GM19043 (cell line): ENCODE measurements at regions not wholly inside any gene's neighbourhood (a gene's known extent, or its start where the extent isn't known, plus 50 kb on each side); places are given as distances from the start of the nearest gene placed in this dataset.

Source experiments
- ATAC-seq: cut with Tn5 transposase; IDR thresholded peaks from one replicate; pipeline ENCODE4 v1.9.1; 2021; ENCODE audit warnings: low read depth; ENCODE audit not compliant: unreplicated experiment

DNA sequence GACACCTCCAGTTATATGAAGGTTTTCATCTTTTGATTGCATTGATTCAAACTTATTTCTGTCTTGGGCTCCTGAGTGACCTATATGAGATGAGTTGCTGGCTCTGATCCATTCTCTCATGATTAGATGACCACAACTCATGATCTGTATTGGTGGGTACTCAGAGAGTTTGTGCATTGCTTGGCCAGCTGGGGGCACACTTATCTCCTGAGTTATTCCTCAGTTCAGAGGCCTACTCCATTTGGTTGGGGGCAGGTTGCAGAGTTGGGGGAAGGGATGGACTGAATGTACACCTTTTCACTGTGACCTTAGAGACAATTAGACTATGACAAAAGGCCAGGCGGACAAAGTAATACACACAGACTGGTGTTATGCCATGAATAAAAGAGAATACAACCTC is 166.2 kb upstream of the SEMA6D start:
- no peak for ATAC-seq

DNA sequence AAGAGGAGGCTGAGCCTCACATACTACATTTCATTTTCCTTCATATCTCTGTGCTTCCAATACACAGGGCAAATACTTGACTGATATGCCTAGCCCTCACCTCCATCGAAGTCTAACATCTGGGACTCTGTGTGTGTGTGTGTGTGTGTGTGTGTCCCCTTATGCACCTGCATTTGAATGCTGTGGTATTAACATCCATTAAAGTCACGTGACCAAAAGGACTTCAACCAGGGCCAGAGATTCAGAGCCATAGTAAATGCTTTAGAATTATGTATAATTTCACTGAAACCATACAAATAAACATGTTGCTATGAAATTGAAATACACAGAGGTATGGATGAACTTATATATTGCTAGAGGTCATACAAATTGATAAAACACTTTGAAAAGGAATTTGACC is 165.8 kb upstream of the SEMA6D start:
- ATAC-seq = no peak

DNA sequence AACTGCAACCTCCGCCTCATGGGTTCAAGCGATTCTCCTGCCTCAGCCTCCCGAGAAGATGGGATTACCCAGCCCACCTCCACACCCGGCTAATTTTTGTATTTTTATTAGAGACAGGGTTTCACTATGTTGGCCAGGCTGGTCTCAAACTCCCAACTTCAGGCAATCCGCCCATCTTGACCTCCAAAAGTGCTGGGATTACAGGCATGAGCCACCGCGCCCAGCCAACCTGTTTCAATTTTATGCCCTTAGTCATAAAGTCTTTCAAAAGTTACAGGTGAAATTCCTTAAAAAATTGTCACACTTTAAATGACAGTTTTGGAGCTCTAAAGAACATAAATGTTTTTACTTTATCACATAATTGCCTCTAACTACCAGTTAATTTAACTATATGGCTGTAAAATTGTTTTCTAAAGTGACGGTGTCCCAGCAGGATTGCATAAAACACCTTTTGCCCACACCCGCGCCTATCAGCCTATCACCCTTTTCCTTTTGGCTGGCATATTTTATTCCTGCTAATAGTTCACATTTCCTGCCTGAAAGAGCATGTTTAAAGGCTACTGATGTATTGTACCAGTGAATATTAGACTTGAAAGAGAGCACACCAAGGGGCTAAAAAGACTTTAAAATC is 164.2 kb upstream of the SEMA6D start:
- no peak for ATAC-seq

DNA sequence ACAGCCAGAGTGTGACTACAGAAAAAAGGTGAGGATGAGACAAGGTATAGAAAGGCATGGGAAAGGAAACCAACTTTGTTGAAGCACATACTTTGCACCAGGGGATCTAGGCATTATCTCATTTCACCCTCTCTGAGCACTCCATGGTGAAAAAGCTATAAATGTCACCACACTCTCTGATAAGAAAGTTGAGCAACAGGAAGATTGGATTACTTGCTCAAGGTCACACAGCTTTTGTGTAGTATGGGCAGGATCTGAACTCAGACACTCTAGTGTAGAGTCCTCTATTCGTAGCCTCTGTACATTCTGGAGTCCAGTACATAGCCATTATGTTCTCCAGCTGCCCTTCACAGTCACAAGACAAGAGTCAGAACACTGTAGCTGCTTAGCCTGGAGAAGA is 163.4 kb upstream of the SEMA6D start:
- ATAC-seq = no peak

DNA sequence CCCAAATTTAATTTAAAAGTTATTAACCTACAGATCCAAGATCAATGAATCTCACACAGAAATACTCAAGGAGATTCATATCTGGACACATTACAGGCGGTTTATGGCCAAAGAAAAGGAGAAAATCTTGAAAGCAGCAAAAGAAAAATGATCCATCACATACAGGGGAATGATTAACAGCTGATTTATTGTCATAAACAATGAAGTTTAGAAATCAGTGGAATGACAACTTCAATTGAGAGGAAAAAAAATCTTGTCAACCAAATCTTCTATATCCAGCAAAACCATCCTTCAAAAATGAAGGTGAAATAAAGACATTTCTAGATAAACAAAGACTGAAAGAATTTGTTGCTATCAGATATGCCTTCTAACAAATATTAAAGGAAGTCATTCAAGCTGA is 156.2 kb upstream of the SEMA6D start:
- ATAC-seq = no peak

DNA sequence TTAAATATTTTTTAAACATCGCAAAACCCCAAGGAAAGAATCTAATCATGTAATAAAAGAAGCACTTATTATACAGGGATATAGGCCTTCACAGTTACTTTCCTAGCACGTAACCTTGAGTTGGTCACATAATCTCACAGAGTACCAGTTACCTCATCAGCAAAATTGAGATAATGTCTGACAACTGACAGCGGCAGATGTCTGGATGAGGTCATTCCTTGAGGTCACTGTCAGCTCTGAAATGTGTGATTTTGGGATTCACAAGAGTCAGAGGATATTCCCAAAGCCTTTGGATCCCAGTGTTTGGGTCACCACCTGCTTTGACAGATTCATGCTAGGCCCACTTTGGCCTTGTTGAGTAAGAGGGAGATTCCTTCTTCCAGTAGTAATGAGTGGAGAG is 151.4 kb upstream of the SEMA6D start:
- no peak for ATAC-seq

DNA sequence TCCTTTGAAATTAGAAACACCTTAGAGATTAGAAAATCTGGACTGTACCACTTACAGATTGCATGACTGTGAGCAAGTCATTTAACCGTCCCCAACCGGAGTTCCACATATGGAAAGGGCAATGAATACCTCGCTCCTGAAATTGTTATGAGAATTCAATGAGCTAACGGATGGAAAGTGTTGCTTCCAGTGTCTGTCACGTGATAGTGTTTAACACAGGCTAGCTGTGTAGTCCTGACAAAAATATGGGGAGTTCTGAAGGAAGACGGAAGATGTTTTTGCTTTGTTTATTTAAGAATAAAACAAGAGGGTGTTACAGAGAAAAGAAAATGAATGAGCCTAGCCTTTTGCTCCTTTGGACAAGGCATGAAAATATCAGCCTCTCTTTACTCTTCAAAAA is 150.7 kb upstream of the SEMA6D start:
- no peak for ATAC-seq

DNA sequence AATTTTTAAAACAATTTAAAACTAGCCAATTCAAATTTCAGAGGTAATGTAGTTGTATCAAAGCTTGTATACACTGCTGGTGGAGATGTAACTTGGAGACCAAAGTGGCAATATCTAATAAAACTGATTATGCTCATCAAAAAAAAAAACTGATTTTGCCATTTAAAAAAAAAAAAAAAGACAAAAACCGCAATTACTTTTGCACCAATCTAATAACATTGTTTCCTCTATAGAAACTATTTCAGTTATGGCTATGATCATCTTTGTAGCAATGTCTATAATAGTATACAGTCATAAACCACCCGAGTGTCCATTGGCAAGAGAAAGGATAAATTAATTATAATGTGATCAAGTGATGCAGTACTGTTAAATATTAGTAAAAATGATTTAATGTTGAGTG is 149.3 kb upstream of the SEMA6D start:
- no peak for ATAC-seq

DNA sequence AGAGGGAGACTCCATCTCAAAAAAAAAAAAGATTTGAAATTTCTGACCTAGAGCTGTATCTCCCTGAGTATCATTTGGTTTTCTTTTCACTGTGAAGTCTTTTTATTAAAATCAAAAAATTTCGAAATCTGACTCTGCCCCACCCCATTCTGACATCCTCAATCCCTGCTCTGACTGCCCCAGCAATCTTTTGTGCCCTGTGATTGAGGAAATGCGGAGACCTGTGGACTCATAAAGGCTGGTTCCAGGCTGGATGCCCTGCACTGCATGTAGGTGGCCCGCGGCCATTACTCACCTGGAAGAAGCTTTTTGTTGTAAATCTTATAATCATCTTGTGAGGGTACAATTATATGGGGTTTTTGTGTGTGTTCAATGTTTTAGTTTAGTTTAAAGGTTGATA is 147.3 kb upstream of the SEMA6D start:
- ATAC-seq = no peak

DNA sequence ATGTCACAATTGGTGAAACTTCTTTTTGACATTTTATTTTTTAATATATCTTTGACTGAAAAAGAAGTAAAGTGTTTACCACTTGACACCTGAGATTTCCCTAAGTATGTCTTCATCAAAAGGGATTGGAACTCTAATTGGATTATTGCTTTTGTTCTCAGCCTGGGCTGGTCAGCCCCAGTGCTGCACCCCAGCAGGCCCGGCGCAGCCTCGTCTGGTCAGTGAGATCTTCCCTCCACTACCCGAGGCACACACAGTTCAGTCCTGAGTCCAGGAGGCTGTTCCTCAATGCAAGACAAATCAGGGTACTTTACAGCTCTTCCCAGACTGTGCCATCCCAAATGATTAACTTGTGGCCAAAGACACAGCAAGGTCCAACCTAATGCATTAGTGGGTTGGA is 146.9 kb upstream of the SEMA6D start:
- no peak for ATAC-seq

DNA sequence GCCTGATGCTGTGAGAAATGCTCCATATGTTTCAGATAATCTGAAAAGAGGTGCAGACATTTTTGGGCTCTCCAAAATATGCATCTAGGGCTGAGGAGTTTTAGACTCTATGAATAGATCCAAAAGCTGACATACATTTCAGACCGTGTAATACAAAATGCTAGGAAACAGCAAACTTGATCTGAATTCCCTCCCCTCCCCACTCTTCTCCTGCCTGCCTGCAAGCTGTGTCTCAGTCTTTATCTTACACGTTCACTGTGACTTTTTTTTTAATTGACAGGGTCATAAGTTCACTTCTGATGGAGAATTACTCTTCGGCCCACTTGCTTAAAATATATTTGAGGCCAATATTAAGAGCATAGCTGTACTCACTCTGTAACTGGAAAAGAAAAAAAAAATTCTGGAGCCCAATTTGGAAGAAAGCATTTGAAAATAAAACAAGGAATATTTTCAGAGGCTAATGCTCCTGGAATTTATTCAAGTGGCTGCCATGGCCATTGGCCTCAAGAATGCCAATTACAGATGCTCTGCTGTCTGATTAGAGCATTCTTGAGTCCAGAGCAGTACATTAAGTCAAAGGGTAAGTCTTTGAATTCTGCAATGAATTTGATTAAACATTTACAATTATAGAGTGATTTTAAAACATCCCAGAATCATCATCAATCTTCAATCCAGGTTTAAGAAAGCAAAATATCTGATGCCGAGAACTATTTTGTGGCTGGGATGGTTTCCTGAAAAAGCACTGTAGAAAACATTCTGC is 146.2 kb upstream of the SEMA6D start:
- no peak for ATAC-seq

DNA sequence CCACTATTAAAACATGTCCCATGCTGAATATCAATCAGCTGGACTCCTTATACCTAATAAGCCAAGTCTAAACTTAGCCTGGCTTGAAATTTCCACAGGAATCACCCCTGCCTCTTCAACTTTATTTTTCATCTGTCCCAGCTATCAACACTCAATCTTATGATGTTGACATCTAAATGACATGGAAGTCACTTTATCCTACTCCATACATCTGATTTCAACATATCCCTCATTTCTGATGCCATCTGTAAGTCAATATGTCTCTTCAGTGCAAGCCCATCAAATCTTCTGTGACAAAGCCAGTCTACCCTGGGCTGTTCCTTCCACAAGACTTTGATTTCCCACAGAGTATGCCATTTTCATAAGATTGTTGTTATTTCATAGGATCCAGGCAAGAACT is 143.6 kb upstream of the SEMA6D start:
- ATAC-seq = no peak

DNA sequence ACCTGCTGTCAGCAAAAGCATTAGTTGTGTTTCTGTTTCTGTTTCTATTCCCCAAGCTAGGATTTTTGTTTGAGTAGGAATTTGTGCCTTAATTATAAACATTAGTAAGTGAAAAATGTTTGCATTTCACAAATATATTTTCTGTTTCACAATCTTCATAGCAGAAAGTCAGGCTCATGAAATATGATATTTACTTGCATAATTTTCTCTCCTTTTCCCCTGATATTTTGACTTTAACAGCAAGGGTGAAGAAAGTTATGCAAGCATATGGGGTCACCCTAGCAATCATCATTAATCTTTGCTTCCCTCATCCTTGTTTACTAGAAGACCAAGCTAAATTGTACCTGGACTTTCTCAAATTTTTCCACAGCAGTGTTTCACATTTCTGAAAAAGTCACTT is 140.3 kb upstream of the SEMA6D start:
- no peak for ATAC-seq

DNA sequence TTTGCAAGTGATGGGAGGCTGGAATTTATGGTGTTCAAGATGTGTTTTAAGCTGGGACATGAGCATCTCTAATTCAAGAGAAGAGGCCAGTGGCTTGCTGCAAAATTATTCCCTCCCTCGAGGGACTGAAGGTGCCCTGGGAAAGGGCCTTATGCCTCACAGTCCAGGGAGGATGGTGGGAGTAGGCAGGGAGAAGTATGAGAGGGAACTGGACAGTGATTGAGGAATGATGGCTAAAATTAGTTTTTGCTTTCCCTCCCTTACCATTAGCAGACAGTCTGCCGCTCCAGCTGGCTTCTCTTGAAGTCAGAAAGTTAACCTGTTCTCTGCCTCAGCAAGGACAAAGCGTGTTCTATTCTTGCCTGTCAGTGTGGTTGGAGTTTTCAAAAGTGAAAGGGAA is 139.8 kb upstream of the SEMA6D start:
- no peak for ATAC-seq

DNA sequence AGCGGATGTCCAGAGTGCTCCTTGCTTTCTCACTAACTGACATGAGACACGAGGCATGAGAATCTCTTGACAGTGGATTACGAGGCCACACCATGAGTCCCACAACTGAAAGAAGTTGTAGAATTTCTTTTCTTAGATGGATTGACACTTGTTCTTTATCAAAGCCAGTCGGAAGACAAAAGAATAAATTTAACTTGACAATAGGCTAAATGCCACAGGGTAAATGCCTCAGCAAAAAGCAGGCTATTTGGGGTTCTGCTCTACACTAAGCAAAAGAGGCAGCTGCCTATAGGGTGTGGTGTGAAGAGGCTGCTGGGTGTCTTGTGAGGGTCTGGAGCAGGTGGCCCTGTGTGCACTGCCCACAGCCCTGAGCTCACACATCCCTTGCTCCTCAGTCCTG is 135.1 kb upstream of the SEMA6D start:
- ATAC-seq = no peak

DNA sequence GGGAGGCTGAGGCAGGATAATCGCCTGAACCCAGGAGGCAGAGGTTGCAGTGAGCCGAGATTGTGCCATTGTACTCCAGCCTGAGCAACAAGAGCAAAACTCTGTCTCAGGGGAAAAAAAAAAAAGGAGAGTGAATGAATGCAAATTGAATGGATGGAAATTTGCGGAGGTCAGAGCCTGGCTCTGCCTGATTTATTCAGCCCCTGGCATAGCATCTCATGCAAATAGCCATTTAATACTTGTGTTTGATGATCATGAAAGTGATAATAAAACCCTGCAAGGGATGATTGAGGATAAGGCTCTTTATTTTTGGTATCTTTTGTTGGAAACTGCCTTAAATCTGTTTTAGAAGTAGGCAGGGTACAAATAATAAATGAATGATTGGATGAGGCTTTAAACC is 133.0 kb upstream of the SEMA6D start:
- no peak for ATAC-seq

DNA sequence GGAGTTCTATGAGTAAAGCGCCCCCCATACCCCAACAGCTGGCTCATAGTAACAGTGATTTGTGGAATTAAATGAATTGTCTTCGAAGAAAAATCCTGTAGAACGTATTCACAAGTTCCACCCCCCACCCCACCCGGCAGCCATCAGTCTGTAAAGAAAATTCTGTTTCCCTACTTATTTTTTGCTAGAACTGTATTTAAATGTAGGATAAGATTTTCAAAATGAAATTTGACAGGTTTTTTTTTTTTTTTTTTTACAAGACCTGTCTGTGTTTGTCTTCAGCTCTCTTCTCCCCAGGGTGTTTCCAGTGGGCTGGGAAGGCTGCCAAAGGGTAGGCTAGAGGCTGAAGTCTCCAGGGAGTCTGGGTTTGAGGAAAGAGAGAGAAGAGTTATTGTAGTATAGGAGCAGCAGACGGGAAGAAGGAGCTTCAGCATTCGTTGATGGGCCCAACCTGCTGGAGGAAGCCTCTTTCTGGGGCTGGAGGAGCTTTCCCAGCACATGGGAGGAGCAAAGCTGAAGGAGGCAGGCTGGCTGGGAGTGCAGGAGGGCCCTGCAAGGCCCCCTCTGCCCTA is 130.6 kb upstream of the SEMA6D start:
- ATAC-seq = no peak

DNA sequence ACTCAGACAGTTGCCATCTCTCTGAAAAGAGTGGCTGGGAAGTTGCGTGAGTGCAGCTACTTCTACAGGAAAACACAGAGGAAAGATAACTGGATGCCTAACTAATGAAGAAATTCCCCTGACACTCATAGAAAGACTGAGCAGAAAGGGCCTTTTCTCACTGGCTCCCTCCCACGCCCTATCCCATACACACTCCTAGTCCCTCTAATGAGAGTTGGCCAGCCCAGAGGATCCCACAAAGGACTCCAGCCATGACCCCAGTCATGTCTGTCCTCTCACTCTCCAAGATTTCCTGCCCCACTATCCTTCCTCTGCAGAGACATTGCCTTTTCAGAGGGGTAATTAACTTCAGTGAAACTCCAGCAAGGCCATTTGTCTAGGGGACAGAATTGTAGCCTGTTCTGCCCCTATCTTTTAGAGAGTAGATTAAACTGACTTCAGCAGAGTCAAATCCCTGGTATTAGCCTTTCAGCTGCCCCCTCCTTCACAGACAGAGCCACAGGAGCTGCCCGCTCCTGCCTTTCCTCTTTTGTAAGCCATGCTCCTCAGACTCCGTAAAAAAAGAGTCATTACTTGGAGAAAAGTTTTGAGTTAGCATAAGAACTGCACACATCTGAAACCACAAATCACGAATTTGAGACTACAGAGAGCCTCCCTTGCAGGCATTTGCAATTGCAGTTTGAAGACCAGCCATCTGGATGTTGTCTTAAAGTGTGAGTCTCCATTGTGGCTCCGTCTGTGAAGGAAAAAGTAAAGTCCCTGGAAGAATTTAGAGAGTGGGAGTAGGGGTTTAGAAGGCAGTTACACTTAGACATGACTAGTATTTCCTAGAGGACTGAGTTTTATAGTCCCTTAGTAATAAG is 129.1 kb upstream of the SEMA6D start:
- ATAC-seq = no peak

DNA sequence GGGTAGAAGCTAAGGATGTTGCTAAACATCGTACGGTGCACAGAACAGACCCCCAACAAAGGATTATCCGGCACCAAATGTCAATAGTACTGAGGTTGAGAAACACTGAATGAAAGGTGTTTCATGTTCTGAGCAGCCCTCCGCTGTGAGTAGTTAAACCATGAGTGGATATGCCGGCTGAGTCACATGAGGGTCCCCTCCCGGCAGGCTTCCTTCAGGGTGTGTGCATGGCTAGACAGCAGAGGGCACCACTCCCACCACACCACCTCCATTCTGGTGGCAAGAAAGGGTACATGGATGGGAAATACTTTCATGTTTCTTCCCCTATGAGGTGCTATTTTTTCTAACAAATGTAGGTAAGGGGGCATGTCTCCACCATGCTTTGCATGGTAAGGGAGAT is 128.3 kb upstream of the SEMA6D start:
- ATAC-seq = no peak

DNA sequence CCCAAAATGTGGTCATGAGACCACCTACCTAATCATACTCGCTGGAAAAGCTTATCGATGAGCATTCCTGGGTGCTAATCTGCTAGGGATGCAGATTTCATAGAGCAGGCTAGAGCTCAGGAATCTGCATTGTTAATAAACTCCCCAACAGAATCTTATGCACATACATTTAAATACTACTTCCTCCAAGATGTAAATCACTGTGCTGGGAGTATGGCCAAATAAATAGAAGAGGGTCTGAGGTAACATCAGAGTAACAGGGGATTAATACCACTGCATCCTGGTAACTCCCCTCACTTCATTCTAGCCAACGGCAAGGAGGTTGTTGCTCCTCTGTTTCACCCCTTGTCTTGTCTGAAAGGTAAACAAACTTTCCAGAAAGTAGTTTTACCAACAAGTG is 118.3 kb upstream of the SEMA6D start:
- ATAC-seq = no peak

DNA sequence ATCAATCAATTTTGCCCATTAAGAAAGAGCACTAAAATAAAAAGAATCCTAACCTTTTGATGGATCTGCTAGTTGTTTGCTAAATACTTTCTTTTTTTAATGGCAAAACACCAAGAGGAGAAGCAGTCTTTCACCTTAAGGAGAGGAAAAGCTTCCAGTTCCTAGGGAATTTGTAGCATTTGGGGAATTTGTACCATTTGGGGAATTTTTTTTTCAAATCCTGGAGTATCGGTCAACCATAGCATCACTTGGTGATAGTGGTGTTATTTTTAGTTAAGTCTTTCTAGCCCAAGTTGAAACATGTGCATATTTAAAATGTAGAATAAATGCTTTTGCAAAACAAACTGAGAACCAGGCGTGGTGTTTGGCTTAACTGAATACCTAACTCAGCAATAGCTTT is 117.5 kb upstream of the SEMA6D start:
- ATAC-seq = no peak
